Astrocyte (in vitro differentiated cells and primary cell): ENCODE measurements at regions not wholly inside any gene's neighbourhood (a gene's known extent, or its start where the extent isn't known, plus 50 kb on each side); places are given as distances from the start of the nearest gene placed in this dataset.

Experiments used
- EZH2 ChIP-seq: IDR thresholded peaks from 2 replicates; pipeline ENCODE4 v1.6.1; 2012; ENCODE audit warnings: mild to moderate bottlenecking, low read length, inconsistent platforms; ENCODE audit not compliant: insufficient read depth
- TF ChIP-seq, protein P1 (sequence below): IDR thresholded peaks from 2 replicates; pipeline ENCODE4 v1.5.1; 2011; ENCODE audit warnings: low read depth, mild to moderate bottlenecking, inconsistent platforms, low read length, moderate library complexity; ENCODE audit not compliant: insufficient read depth

GRCh38 chr7:121624958-121625357 is 228.8 kb upstream of the FAM3C start:
- TF ChIP-seq, protein P1, sequence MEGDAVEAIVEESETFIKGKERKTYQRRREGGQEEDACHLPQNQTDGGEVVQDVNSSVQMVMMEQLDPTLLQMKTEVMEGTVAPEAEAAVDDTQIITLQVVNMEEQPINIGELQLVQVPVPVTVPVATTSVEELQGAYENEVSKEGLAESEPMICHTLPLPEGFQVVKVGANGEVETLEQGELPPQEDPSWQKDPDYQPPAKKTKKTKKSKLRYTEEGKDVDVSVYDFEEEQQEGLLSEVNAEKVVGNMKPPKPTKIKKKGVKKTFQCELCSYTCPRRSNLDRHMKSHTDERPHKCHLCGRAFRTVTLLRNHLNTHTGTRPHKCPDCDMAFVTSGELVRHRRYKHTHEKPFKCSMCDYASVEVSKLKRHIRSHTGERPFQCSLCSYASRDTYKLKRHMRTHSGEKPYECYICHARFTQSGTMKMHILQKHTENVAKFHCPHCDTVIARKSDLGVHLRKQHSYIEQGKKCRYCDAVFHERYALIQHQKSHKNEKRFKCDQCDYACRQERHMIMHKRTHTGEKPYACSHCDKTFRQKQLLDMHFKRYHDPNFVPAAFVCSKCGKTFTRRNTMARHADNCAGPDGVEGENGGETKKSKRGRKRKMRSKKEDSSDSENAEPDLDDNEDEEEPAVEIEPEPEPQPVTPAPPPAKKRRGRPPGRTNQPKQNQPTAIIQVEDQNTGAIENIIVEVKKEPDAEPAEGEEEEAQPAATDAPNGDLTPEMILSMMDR: no peak
- TF ChIP-seq EZH2: no peak
